Stimulated activated CD8-positive, alpha-beta memory T cell treated with anti-CD3 and anti-CD28 coated beads, Interleukin-12 subunit alpha, Interleukin-12 subunit beta, amount 100 ng/mL, for 24 hours (primary cell): ENCODE measurements at regions not wholly inside any gene's neighbourhood (a gene's known extent, or its start where the extent isn't known, plus 50 kb on each side); places are given as distances from the start of the nearest gene placed in this dataset.

ENCODE experiments used
- DNase-seq: peaks from one replicate; pipeline ENCODE4 v3.0.0-alpha.2; 2020; ENCODE audit errors: extremely low read depth

DNA sequence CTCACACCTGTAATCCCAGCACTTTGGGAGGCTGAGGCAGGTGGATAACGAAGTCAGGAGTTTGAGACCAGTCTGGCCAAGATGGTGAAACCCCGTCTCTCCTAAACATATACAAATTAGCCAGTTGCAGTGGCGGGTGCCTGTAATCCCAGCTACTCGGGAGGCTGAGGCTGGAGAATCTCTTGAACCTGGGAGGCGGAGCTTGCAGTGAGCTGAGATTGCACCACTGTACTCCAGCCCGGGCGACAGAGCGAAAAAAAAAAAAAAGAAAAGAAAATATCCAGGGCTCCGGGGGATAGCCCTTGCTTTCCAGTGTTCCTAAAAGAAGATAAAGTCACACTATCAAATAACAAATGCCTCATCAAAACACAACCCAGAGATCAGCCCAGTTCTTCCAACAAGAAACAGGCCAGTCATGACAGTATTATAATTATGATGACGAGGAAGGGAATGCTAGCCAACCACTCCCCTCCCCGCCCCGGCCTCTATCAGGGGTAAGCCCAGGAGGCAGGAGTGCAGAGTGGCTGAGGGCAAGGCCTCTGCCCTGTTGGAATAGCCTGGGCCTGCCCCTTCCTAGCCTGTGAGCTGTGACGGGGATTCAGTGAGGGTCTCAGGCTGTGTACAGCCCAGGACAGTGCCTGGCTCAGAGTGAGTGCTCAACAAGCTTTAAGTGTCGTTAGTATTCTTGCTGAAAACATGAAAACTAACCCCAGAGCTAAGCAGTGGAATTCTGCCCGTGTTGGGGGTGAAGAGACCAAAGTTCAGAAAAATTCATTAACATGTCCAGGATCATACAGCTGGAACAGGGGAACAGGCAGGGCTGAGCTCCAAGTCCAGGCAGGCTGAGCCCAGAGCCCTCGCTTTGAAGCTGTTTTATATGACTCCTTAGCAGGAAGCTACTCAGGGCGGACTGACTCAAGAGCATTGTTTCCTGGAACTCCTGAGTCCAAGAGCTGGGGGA lies 54.3 kb downstream of the FAM241B start:
- DNase-seq: no peak

DNA sequence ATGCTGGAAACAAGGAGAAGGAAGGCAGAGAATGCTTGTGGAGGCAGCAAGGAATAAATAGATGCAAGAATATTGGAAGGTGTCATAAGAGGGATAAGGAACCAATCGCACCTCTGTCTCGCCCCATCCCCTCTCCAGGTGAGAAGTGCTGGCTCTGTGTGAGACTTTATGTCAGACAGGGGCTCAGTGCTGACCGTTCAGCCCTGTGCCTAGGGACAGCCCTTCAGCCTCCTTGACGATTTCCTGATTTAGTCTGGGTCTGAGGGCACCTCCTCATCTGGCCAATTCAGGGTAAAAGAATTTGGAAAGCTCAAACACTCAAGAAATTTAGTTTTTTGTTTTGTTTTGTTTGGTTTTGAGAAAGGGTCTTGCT lies 54.9 kb downstream of the FAM241B start:
- no peak for DNase-seq

DNA sequence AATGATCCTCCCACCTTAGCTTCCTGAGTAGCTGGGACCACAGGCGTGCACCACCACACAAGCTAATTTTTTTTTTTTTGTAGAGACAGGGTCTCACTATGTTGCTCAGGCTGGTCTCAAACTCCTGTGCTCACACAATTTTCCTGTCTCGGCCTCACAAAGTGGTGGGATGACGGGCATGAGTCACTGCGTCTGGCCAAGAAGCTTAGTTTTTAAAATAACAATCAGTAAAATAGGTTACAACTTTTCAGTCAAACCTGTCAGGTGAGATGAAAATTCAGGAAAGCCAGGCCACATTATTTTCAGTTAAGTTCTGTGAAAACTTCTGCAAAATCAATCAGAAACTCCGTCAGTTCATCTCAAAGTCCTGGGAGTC lies 55.4 kb downstream of the FAM241B start:
- DNase-seq: no peak

DNA sequence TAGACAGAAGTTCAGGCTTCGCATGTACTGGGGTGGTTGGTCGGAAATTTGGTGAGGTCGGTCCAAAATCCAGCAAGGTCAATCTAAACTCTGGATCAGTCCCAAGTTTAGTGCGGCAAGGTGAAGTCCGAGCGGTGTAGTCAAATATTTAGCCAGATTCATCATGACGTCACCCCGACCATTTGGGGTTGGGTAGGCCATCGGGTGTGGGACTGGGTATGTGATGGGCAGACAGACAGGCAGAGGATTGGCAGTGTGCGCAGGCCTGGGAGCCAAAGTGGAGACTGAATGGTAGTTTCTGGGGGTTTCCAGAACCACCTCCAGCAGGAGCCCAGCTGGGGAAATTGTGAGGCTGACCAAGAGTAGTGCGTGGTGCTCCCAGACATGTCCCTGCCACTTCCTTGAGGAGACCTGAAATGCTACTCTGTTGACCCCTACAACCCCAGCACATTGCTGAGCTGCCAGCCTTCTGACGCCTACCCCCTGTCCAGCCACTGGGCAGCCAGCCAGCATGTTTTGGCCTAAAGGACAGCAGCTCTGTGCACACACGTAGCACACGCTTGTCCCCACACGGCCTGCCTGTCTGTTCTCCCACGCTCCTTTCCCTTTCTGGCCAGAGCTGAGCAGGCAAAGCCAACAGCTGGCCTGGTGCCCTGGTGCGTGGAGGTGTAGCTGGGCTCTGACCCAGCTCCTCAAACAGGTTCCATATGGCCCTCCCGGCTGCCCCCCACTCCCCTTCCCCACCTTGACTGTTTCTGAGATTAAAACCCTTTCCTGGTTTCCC lies 55.9 kb downstream of the FAM241B start:
- no peak for DNase-seq

DNA sequence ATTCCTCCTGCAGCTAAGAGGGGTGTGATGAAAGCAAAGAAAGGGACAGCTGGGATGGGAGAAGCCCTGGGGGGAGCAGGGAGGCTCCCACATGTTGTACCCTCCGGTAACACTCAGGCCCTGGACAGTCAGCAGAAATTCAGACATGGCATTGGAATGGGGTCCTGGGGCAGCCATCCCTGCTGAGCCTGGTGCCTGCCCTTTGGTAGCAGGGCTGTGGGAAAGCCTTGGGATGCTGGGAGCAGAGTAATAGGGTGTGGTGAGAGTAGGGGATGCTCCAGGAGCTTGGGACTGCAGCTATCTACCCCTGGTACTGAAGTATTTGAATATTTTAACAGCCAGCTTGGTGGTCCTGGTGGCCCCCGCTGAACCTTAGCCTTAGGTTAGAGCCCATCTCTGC lies 56.8 kb downstream of the FAM241B start:
- no peak for DNase-seq

DNA sequence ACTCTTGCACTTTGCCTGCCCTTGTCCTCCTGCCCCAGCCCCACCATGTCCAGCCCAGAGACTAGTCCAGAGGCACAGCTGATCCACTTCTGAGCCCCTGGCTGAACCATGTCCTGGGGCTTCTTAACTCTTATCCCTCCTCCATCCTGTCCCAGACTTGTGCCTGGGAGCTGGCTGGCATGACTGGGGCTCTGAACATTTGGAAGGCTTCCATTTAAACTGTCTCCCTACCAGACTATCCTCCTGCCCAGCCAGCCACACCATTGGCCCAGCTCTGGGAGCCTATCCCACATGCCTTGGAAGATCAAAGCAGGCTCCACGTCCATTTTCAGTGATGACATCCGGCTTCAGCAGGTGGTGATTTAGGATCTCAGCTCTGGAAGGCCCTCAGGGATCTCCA lies 57.4 kb downstream of the FAM241B start:
- DNase-seq: no peak

DNA sequence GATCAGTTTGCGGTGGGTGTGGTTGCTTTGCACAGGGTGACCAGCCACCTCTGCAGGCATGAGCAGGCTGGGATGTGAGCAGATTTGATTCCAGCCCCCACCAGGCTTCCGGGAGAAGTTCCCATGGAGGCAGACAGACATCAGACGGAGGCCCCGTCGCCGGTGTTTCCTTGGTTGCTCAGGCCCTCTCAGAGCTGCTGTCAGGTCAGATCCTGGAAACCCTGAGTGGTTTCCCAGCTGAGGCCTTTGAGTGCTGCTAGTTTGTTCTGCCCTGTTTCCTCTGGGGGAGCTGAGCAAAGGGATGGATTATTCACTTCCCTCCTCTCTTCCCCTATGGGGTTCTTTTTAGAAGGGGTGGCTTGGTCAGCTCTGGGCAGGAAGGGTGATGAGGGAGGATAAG lies 62.2 kb downstream of the FAM241B start:
- DNase-seq: no peak

DNA sequence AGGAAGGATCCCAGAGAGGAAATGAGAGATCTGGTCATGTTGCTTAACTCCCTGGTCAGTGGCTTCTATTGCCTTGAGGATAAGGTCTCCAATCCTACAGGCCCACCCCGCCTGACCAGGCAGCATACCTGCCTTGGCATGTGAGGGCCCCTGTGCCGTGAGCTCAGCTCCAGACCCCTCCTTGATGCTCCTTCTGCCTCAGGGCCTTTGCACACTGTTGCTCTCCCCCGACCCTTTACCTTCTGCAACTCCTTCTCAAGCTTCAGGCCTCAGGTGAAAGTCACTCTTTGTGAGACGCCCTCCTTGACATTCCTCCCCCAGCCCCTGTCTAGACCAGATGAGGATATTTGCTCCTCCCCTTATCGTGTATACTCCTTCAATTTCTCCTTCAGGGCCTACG lies 62.8 kb downstream of the FAM241B start:
- DNase-seq: no peak

DNA sequence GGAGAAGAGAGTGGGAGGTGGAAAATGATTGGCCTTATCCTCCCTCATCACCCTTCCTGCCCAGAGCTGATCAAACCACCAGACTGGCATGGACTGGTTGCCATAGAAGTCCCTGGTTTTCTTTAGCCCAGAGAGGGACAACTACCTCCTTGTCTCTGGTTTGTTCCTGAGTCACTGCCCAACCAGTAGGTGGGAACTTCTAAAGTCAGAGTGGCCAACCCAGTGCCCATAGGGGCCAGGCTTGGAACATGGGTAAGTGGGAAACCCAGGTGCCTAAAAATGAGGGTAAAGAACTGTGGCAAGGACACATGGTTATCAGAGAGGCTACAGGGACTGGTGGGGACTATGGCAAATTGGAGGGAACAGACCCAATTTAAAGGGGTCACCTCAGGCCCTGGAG lies 63.8 kb downstream of the FAM241B start:
- no peak for DNase-seq

DNA sequence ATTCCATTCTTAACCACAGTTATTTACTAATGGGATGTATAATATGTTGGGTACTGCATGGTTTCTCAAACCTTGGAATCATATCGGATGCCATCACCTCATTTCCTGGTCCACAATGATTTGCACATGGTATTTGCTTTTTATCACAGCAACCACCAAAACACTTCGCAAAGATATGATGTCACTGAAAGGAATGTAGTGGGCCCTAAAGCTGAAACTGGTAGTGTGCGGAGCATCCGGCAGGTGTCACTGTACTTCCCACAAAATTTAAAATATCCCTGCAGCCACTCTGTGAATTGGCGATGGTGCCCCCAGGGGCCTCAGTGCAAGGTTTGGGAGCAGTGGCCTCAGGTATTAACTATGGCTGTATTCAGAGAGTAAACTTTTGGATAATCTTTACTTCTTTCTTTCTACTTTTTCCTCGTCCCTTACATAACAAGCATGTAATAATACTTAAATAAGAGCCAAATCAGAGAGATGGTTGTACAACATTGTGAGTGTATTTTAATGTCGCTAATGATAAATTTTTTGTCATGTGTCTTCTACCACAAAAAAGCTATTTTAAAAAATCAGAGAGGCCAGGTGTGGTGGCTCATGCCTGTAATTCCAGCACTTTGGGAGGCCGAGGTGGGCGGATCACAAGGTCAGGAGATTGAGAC lies 66.2 kb downstream of the FAM241B start:
- DNase-seq: no peak

DNA sequence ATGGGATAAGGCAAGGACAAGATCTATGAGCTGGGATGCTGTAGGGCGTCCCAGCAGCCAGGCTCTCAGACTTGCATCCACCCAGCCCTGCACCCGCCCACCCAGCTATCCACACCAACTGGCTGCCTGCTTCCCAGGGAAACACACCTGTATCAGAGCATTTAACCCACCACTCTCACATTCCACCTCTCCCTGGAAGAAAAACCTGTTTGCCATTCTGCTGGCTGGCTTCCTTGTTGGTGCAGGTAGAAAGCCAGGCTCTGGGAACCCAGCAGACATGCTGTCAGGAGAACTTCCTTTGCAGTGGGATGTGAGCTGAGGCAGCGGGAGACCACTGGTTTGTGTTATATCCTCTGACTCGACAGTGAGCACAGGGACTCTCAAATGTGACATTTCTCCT lies 67.0 kb downstream of the FAM241B start:
- DNase-seq: no peak

DNA sequence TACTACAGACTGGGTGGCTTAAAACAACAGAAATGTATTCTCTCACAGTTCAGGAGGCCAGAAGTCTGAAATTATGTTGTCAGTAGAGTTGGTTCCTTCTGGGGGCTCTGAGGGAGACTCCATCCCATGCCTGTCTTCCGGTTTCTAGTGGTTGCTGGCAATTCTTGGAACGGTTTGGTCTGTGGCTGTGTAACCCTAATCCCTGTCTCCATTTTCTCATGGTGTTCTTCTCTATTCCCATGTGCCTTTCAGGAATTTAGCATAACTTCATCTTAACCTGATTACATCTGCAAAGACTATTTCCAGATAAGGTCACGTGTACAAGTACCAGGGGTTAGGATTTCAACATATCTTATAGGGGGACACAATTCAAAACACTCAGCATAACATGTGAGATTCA lies 73.2 kb downstream of the FAM241B start:
- DNase-seq: no peak

DNA sequence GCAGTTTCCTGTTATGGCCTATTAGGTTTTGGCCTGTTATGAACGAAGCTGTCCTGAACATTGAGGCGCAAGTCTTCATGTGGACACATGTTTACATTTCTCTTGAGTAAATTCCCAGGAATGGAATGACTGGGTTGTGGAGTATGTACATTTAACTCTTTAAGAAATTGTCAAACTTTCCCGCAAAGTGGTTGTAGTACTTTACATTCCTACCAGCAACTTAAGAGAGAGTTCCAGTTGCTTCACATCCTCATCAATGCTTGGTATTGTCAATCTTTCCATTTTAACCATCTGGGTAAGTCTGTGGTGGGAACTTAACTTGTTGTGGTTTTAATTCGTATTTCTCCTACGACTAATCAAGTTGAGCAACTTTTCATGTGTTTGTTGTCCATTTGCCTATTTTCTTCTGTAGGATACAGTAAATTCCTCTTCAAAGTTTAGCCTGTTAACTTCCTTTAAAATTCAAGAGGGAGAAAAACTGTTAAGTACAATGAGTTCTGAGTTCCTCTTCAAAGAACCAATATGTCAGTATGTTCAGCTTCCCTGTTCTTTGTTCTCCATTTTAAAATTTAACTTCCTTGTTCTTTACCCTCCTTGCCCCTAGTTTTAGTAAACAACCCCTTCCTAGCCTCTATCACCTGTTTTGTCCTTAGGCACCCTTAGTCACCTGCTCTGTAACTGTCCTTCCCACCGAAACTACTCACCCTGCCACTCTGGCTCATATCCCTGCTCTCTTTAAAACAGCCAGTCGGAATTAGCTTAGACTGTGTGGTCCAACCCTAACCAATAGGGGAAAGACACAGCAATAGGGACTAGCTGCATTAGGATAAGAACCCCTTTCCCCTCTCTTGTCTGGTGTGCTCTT lies 74.0 kb downstream of the FAM241B start:
- DNase-seq: no peak

DNA sequence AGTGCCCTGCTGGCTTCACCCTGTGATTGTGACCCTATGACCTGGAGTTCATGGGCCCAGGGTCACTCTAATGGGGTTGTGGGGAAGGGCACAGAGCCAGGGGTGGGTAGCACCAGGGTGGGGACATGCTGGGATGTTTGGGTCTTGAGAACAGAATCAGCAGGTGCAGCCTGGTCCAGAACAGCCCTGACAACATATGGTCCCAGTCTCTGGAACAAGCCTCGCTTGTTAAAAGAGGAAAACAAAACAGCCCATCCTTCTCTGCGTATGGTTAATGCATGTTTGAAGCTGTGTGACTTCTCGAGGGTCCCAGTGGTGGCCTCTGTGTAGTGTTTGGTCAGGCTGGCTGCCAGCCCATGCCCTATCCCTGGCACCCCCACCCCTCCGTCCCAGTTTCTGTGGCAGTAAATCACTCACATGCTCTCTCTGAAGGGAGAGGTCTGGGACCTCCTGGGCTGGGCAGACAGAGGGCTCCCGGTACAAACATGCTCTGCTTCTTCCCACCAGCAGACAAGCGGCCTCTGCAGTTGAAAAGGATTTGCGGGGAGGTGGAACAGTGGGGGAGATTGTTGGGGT lies 79.4 kb downstream of the FAM241B start:
- DNase-seq: no peak

DNA sequence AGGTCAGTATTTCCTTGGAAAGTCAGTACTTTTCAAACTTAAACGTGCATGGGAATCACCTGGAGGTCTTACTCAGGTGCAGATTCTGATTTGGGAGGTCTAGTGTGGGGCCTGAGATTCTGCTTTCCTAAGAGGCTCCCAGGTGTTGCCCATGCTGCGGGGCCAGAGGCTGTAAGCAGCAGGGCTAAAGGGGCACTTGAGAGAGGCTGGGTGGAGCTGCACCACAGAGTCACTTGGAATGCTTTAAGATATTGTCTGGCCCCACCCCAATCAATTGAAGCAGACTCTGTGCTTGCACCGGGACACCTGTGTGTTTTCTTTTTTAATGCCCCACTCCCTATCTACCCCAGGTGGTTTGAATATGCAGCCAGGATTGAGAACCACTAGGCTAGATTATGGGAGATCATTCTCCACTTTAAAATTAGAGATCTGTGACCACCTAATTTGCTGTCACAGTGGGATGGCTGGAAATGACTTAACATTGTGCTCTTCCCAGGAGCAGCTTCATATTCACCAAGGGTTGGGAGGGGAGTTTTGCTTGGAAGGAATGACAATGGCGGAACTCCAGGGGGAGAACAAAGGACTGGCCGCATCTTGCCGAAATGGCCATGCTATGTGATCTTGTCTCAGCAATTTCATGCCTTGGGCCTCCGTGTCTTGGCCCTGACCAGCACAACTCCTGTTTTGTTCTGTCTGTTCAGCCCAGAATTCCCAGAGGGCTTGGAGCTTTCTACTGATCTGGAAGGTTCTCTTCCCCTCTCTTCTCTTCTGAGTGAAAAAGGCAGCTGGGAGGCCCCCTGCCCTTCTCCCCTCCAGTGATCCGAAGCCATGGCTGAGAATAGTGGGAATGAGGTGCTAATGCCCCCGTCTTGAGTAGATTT lies 80.2 kb downstream of the FAM241B start:
- no peak for DNase-seq

DNA sequence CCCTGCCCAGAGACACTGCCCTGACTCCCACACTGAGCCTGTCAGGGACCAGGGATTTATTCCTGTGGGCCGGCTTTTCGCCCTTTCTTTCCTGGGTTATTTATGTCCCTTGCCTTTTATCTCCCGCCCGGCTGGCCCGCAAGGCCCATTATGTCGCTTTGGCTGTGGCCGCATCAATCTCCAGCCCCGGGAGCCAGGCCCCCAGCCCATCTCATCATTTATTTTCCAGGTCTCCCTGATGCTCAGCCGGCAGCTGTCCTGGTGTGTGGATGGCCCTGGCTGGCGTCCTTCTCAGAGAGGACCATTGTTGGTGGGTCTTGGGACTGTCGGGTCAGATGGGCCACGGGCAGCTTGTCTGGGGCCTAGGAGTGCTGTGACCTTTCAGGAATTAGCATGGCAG lies 82.3 kb downstream of the FAM241B start:
- no peak for DNase-seq

DNA sequence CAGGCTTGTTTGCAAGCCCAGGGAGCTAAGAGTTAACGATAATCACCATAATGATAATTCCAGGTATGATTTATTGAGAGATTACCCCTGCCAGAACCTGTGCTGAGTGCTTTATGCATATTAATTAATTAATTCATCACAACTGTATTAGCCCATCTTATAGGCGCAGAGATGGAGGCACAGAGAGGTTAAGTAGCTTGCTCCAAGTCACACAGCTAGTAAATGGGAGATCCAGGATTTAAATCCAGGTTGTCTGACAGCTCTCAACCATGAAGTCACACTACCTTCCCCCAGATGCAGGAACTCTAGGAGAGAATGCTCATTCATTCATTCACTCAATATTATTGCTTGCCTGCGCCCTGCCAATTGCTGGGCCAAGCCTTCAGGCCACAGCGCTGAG lies 84.5 kb downstream of the FAM241B start:
- no peak for DNase-seq

DNA sequence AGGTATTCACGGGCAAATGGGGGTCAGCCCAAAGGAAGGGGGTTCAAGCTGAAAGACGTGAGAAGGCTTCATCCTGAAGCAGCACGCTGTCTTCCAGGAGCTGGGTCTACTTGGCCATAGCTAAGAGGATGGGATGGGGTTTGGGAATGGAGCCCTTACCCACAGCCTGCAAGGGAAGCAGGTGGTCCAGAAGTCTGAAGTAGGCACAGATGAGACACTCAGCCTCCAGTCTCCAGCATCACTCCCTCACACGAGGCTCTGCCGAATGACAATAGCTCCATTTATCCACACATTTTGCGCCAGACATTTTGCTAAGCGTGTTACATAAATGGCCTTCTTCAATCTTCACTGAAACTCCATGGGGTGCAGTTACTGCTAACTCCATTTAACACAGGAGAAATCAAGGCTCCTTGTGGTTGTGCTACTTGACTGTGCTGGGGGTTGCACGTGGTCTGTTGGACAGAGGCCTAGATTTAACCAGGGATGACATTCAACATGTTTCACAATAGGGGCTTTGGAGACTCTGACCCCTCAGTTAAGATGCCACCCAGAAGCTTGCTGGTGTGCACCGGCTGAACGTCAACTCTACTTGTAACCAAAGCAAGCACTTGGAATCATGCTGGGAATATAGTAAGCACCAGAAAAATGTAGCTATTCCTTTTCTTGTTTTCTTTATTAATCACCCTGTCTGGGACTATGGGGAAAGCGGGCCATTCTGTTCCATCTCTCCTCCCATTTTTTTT lies 85.3 kb downstream of the FAM241B start:
- no peak for DNase-seq

DNA sequence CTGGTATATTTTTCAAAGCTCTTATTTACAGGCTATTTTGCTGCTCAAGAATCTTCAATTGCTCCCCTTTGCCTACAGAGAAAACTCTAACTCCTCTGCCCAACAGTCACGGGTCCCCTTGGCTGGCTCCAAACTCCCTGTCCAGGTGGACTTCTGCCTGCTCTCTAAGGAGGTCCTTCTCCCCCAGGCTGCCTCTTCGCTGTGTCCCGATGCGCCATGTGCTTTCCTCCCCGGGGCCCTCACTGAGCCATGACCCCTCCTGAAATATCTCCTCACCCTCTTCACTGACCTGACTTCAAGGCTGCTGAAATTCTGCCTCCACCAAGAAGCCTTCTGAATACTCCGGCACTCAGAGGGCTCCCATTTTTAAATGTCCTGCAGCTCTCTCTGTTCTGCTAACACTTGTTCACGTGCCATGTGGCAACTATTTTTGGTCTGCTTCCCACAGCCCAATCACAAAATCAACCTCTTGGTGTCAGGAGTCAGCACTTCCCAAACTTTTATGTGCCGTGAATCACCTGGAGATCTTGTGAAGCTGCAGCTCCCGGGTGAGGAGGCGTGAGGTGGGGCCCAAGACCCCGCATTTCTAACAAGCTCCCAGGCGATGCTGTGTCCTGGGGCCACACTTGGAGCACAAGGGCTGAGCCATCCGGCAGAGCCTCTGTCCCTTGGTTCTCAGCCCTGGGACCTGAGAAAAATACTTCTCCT lies 85.7 kb upstream of the COL13A1 start:
- DNase-seq: no peak
